Trophoblast cell (in vitro differentiated cells and primary cell): ENCODE measurements at regions not wholly inside any gene's neighbourhood (a gene's known extent, or its start where the extent isn't known, plus 50 kb on each side); places are given as distances from the start of the nearest gene placed in this dataset.
"Not testable (repeated sequence)": the region's sequence is repeated elsewhere in the genome, so short reads cannot be mapped to it uniquely, and the experiment has no call there.

ENCODE experiments used
- DNase-seq, 2 donors: peaks; one replicate each; pipeline ENCODE4 v3.0.0-alpha.2; 2016
- H2AFZ ChIP-seq: 2 replicates; pipeline ENCODE4 v1.6.1; 2013; ENCODE audit warnings: low read length, moderate library complexity, mild to moderate bottlenecking; ENCODE audit not compliant: insufficient read depth, poor library complexity
- H2AK5ac ChIP-seq: 2 replicates; pipeline ENCODE4 v1.6.1; 2013; ENCODE audit warnings: mild to moderate bottlenecking, low read length
- H2BK120ac ChIP-seq: 2 replicates; pipeline ENCODE4 v1.6.1; 2013; ENCODE audit warnings: low read length, mild to moderate bottlenecking, moderate library complexity; ENCODE audit not compliant: insufficient read depth, poor library complexity
- H2BK12ac ChIP-seq: 2 replicates; pipeline ENCODE4 v1.6.1; 2013; ENCODE audit warnings: mild to moderate bottlenecking, low read length, moderate library complexity
- H2BK5ac ChIP-seq: 2 replicates; pipeline ENCODE4 v1.6.1; 2013; ENCODE audit warnings: low read length, low read depth, moderate library complexity, mild to moderate bottlenecking; ENCODE audit not compliant: poor library complexity
- H3K14ac ChIP-seq: 2 replicates; pipeline ENCODE4 v1.6.1; 2013; ENCODE audit warnings: mild to moderate bottlenecking, low read length
- H3K18ac ChIP-seq: 2 replicates; pipeline ENCODE4 v1.6.1; 2013; ENCODE audit warnings: mild to moderate bottlenecking, low read length
- H3K23ac ChIP-seq: 2 replicates; pipeline ENCODE4 v1.6.1; 2013; ENCODE audit warnings: low read length
- H3K27ac ChIP-seq: 2 replicates; pipeline ENCODE4 v1.5.1; 2013; ENCODE audit warnings: low read depth, mild to moderate bottlenecking, inconsistent platforms, low read length, moderate library complexity
- H3K27me3 ChIP-seq: 2 replicates; pipeline ENCODE4 v1.6.1; 2013; ENCODE audit warnings: inconsistent platforms, mild to moderate bottlenecking, low read length, moderate library complexity; ENCODE audit not compliant: insufficient read depth
- H3K36me3 ChIP-seq, 2 experiments: 1 replicate in 1 of 2; 2 replicates in 1 of 2; pipeline ENCODE4 v1.6.1; 2013; ENCODE audit warnings: low read length in 2 of 2, mild to moderate bottlenecking in 2 of 2, moderate library complexity in 1 of 2; ENCODE audit not compliant: insufficient read depth in 2 of 2, control insufficient read depth in 1 of 2
- H3K4ac ChIP-seq: 2 replicates; pipeline ENCODE4 v1.6.1; 2013; ENCODE audit warnings: low read depth, mild to moderate bottlenecking, low read length, moderate library complexity
- H3K4me1 ChIP-seq, 2 experiments: 1 replicate in 1 of 2; 2 replicates in 1 of 2; pipeline ENCODE4 v1.6.1; 2013; ENCODE audit warnings: low read length in 2 of 2, mild to moderate bottlenecking in 2 of 2, moderate library complexity in 1 of 2; ENCODE audit not compliant: insufficient read depth in 2 of 2, control insufficient read depth in 1 of 2
- H3K4me2 ChIP-seq: 2 replicates; pipeline ENCODE4 v1.6.1; 2013; ENCODE audit warnings: inconsistent platforms, mild to moderate bottlenecking, low read length, moderate library complexity
- H3K4me3 ChIP-seq: 2 replicates; pipeline ENCODE4 v1.5.1; 2013; ENCODE audit warnings: mild to moderate bottlenecking, low read depth, low read length, inconsistent platforms
- H3K79me1 ChIP-seq: one replicate; pipeline ENCODE4 v1.6.1; 2013; ENCODE audit warnings: low read length
- H3K79me2 ChIP-seq: 2 replicates; pipeline ENCODE4 v1.6.1; 2013; ENCODE audit warnings: low read length, mild to moderate bottlenecking; ENCODE audit not compliant: control insufficient read depth, insufficient read depth, poor library complexity
- H3K9ac ChIP-seq: 2 replicates; pipeline ENCODE4 v1.6.1; 2013; ENCODE audit warnings: mild to moderate bottlenecking, low read length
- H3K9me3 ChIP-seq: 2 replicates; pipeline ENCODE4 v1.6.1; 2013; ENCODE audit warnings: low read depth, mild to moderate bottlenecking, control low read depth, inconsistent platforms, low read length; ENCODE audit not compliant: insufficient read depth
- H4K12ac ChIP-seq: 2 replicates; pipeline ENCODE4 v1.6.1; 2013; ENCODE audit warnings: low read depth, mild to moderate bottlenecking, low read length, moderate library complexity
- H4K8ac ChIP-seq: 2 replicates; pipeline ENCODE4 v1.6.1; 2013; ENCODE audit warnings: low read depth, mild to moderate bottlenecking, low read length, moderate library complexity
- H4K91ac ChIP-seq: one replicate; pipeline ENCODE4 v1.6.1; 2013; ENCODE audit warnings: low read depth, mild to moderate bottlenecking, low read length, moderate library complexity
- WGBS: extraction: QIAGEN DNeasy Blood & Tissue Kit; methylation state at CpG from one replicate; pipeline ENCODE4 v1.1.7; 2013; ENCODE audit warnings: missing lambda C conversion rate; ENCODE audit not compliant: insufficient read length, insufficient coverage; ENCODE audit errors: extremely low coverage; 5-methylcytosine and 5-hydroxymethylcytosine counted together

DNA sequence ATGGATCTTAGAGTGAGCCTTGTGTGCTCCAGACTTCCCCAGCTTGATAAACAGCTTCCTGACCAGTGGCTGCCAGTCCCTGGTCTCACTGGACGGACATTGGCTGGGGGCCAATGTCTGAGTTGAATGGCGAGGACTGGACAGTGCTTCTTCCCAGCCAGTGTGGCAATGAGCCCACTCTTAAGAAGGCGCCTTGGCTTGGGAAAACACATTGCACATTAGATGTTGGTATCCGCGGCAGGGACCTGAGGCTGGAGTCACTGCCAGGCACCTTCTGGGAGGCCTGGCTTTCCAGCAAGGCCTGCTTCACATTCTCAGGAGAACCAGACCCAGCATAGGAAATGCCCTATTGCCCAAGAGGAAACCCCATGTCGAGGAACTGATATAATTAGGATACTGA lies 273.5 kb upstream of the PLGLB1 start:
- DNase-seq, H3K23ac ChIP-seq, H3K4me2 ChIP-seq, H2BK5ac ChIP-seq, H3K9ac ChIP-seq, H3K79me2 ChIP-seq, H3K9me3 ChIP-seq, H2BK120ac ChIP-seq, H3K18ac ChIP-seq, H4K91ac ChIP-seq, H3K36me3 ChIP-seq, H4K12ac ChIP-seq, H3K4me1 ChIP-seq, H2AK5ac ChIP-seq, H2AFZ ChIP-seq, H3K4me3 ChIP-seq, H4K8ac ChIP-seq, H3K79me1 ChIP-seq, H2BK12ac ChIP-seq, H3K4ac ChIP-seq, H3K14ac ChIP-seq, H3K27me3 ChIP-seq, H3K27ac ChIP-seq: not testable (repeated sequence)
- WGBS, result no CpG with 5 or more reads among the region's 6 CpGs

DNA sequence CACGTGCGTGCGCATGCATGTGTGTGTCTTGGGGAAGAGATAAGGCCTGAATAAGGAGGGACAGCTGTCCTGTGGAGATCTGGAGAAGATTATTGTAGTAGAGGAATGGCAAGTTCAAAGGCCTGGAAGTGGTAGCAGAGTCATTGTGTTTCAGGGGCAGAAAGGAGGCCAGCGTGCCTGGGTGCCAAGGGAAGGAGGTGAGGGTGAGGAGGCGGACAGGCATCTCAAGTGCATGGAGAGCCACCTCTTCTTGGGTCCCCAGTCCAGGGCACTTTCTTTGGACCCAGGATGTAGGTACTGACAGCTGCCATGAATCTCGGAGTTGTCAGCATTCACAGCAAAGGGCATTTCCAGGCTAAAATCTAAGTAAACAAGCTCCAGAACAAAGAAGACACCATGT lies 279.7 kb upstream of the PLGLB1 start:
- H2BK12ac ChIP-seq, H4K91ac ChIP-seq, H2BK5ac ChIP-seq, H4K12ac ChIP-seq, DNase-seq, H3K36me3 ChIP-seq, H2AFZ ChIP-seq, H3K9me3 ChIP-seq, H3K79me1 ChIP-seq, H3K4me1 ChIP-seq, H3K23ac ChIP-seq, H3K9ac ChIP-seq, H3K4me2 ChIP-seq, H3K4me3 ChIP-seq, H3K14ac ChIP-seq, H2AK5ac ChIP-seq, H4K8ac ChIP-seq, H3K79me2 ChIP-seq, H3K18ac ChIP-seq, H3K4ac ChIP-seq, H3K27ac ChIP-seq, H3K27me3 ChIP-seq, H2BK120ac ChIP-seq: not testable (repeated sequence)
- WGBS, result no CpG with 5 or more reads among the region's 6 CpGs

DNA sequence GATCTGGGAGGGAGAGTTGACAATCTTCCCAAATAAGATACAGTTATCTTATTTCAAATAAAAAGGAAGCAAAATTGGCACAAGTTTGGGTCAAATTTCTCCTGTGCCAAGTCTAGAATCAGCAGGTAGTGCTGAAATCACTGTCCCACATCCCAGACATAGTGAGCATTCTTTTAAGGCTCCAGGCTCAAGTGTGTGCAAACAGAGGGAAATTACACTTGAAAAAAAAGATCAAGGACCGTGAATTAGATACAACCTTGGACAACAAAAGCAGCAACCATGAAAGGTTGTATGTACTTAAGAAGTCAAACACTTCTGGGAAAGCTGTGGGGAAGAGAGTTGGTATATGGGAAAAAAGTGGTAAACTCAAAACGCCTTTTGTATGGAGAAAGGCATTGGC lies 280.2 kb upstream of the PLGLB1 start:
- not testable (repeated sequence) for H2BK120ac ChIP-seq, H3K9ac ChIP-seq, H2AFZ ChIP-seq, H2AK5ac ChIP-seq, H3K9me3 ChIP-seq, H4K12ac ChIP-seq, H3K4ac ChIP-seq, H3K4me3 ChIP-seq, H3K14ac ChIP-seq, H3K27me3 ChIP-seq, DNase-seq, H3K79me2 ChIP-seq, H2BK5ac ChIP-seq, H2BK12ac ChIP-seq, H3K79me1 ChIP-seq, H3K4me2 ChIP-seq, H3K27ac ChIP-seq, H4K91ac ChIP-seq, H3K18ac ChIP-seq, H3K4me1 ChIP-seq, H4K8ac ChIP-seq, H3K36me3 ChIP-seq, H3K23ac ChIP-seq
- no CpG with 5 or more reads among the region's 2 CpGs for WGBS

DNA sequence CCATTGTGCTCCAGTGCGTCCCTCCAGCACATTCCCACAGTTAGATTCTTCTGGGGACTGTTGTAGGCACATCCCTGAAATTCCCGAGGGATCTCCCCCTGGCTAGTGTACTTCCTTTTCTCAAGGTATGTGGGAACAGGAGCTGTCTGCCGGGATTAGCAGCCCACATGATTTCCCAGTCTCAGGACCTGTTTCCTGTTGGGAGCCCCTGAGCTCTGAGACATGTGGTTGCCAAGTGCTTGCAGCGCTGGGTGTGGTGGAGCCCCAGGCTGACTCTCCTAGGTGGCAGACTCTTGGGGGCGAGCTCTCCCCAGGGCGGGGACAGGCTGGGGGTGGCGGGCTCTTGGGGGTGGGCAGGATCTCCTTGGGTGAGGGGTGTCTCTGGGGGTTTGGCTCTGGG lies 287.0 kb upstream of the PLGLB1 start:
- not testable (repeated sequence) for H3K14ac ChIP-seq, H3K4me3 ChIP-seq, H3K4me1 ChIP-seq, H3K27me3 ChIP-seq, H2BK5ac ChIP-seq, H4K8ac ChIP-seq, H4K91ac ChIP-seq, H3K36me3 ChIP-seq, H2AK5ac ChIP-seq, DNase-seq, H3K79me1 ChIP-seq, H2AFZ ChIP-seq, H2BK120ac ChIP-seq, H4K12ac ChIP-seq, H3K4me2 ChIP-seq, H3K79me2 ChIP-seq, H3K4ac ChIP-seq, H3K18ac ChIP-seq, H3K23ac ChIP-seq, H3K9me3 ChIP-seq, H3K27ac ChIP-seq, H2BK12ac ChIP-seq, H3K9ac ChIP-seq
- WGBS, result no CpG with 5 or more reads among the region's 7 CpGs

DNA sequence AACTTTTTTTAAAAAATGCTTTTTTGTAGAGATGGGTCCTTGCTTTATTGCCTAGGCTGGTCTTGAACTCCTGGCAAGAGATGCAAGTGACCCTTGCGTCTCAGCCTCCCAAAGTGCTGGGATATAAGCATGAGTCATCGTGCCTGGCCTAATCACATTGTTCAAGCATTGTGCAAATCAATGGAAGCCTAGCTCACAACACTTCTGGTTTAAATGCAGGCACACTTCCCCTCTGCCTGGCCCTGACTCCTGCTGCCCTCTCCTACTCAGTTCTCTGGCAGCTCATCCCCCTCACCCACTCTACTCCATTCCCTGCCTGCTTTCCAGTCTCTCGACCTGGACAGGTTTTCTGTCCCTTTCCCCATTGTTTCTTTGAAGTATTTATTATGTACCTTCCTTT lies 288.1 kb upstream of the PLGLB1 start:
- not testable (repeated sequence) for H2BK5ac ChIP-seq, H2BK12ac ChIP-seq, H4K91ac ChIP-seq, DNase-seq, H4K8ac ChIP-seq, H3K79me1 ChIP-seq, H3K4me2 ChIP-seq, H3K27me3 ChIP-seq, H3K9ac ChIP-seq, H2AFZ ChIP-seq, H3K14ac ChIP-seq, H3K23ac ChIP-seq, H3K4me3 ChIP-seq, H2AK5ac ChIP-seq, H3K4me1 ChIP-seq, H3K4ac ChIP-seq, H3K18ac ChIP-seq, H2BK120ac ChIP-seq, H3K27ac ChIP-seq, H3K36me3 ChIP-seq, H3K9me3 ChIP-seq, H4K12ac ChIP-seq, H3K79me2 ChIP-seq
- WGBS, result no CpG with 5 or more reads among the region's 3 CpGs
